Neural progenitor cell (in vitro differentiated cells): ENCODE measurements at regions not wholly inside any gene's neighbourhood (a gene's known extent, or its start where the extent isn't known, plus 50 kb on each side); places are given as distances from the start of the nearest gene placed in this dataset.

ENCODE experiments used
- EZH2phosphoT487 ChIP-seq: fragments of 200-600 bp; sonication (generic); IDR thresholded peaks from 2 replicates; pipeline ENCODE4 v1.6.1; 2017; ENCODE audit warnings: antibody characterized with exemption
- TF ChIP-seq, protein P1 (sequence below): fragments of 200-600 bp; sonication (generic); IDR thresholded peaks from 2 replicates; pipeline ENCODE4 v1.5.1; 2017; ENCODE audit warnings: antibody characterized with exemption, mild to moderate bottlenecking

DNA sequence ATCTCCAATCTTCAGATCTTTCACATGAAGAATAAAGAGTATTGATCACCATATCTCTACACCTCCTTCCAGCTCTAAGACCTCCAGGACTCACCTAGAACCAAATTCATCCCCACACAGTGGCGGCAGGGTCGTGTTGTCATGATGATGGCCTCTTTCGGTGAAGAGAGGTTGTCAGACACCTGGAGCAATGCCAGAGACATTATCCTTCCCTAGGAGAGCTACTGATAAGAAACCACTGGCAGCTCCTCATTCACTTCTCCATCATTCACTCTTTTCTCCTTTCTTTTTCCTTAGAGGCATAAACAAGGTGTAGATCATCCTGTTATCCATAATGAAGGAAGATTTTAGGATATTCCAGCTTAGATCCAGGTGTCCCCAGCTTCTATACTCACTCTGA lies 197.9 kb upstream of the TNP1 start:
- TF ChIP-seq EZH2phosphoT487, result no peak
- TF ChIP-seq, protein P1, sequence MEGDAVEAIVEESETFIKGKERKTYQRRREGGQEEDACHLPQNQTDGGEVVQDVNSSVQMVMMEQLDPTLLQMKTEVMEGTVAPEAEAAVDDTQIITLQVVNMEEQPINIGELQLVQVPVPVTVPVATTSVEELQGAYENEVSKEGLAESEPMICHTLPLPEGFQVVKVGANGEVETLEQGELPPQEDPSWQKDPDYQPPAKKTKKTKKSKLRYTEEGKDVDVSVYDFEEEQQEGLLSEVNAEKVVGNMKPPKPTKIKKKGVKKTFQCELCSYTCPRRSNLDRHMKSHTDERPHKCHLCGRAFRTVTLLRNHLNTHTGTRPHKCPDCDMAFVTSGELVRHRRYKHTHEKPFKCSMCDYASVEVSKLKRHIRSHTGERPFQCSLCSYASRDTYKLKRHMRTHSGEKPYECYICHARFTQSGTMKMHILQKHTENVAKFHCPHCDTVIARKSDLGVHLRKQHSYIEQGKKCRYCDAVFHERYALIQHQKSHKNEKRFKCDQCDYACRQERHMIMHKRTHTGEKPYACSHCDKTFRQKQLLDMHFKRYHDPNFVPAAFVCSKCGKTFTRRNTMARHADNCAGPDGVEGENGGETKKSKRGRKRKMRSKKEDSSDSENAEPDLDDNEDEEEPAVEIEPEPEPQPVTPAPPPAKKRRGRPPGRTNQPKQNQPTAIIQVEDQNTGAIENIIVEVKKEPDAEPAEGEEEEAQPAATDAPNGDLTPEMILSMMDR, result no peak
